HepG2 (cell line): ENCODE measurements at regions not wholly inside any gene's neighbourhood (a gene's known extent, or its start where the extent isn't known, plus 50 kb on each side); places are given as distances from the start of the nearest gene placed in this dataset.

Experiments
- ATAC-seq: fragments of 200-7000 bp; cut with Tn5 transposase; 3 replicates; pipeline ENCODE4 v1.9.1; 2020; ENCODE audit warnings: mild to moderate bottlenecking, moderate library complexity
- BruUV-seq: library from RNA; stranded (reverse); fragments of 400-500 nt; replicated peaks from 2 replicates; lab custom pipeline; 2021; lab: Mats Ljungman, UMichigan
- CTCF ChIA-PET: fragments of 300-600 bp; formaldehyde crosslinking; extraction: SDS; loops from one replicate; lab custom pipeline; 2021; ENCODE audit warnings: low total read pairs, inconsistent platforms, low intra/inter-chr PET ratio; lab: Yijun Ruan, JAX
- POLR2A ChIA-PET: fragments of 350-600 bp; sonication (Branson Sonifier 250); formaldehyde crosslinking; loops from one replicate; lab custom pipeline; 2020; ENCODE audit warnings: antibody characterized with exemption, inconsistent platforms; lab: Yijun Ruan, JAX
- DNase-seq: peaks from one replicate; pipeline ENCODE4 v3.0.0-alpha.2; 2015; ENCODE audit warnings: low spot score
- FAIRE-seq: peaks from 3 replicates; lab custom pipeline; 2011; peaks lifted over from hg19 to GRCh38; lab: Jason Lieb, UNC
- H2AFZ ChIP-seq: one replicate; pipeline ENCODE4 v1.6.1; 2011; ENCODE audit warnings: low read length, inconsistent platforms
- H3K27ac ChIP-seq: fragments of 300-600 bp; 3 replicates; pipeline ENCODE4 v1.8.0; 2011; ENCODE audit warnings: mixed run types, mild to moderate bottlenecking, mixed read lengths, low read length, inconsistent platforms; ENCODE audit not compliant: insufficient read depth; ENCODE audit errors: extremely low read length
- H3K27me3 ChIP-seq, 2 experiments: fragments of 200-600 bp in 1 of 2; 2 replicates in 1 of 2; 3 replicates in 1 of 2; pipeline versions ENCODE4 v1.6.0 to v1.8.0; 2011; ENCODE audit warnings: low read length in 2 of 2, mild to moderate bottlenecking in 2 of 2, moderate library complexity in 2 of 2, inconsistent platforms in 1 of 2; ENCODE audit not compliant: insufficient read depth in 2 of 2, control insufficient read depth in 1 of 2
- H3K36me3 ChIP-seq, 2 experiments: fragments of 200-600 bp in 1 of 2; replicated peaks in 1 of 2; 2 replicates in 1 of 2; 3 replicates in 1 of 2; pipeline versions ENCODE4 v1.5.1 to v1.8.0; 2011; ENCODE audit warnings: low read length in 2 of 2, inconsistent platforms in 1 of 2; ENCODE audit not compliant: insufficient read depth in 2 of 2, control insufficient read depth in 1 of 2
- H3K4me1 ChIP-seq: 2 replicates; pipeline ENCODE4 v1.5.1; 2012; ENCODE audit warnings: low read length, inconsistent platforms; ENCODE audit not compliant: insufficient read depth
- H3K4me2 ChIP-seq: 2 replicates; pipeline ENCODE4 v1.6.0; 2011; ENCODE audit warnings: low read depth, low read length, inconsistent platforms
- H3K4me3 ChIP-seq, 3 experiments: fragments of 200-600 bp in 1 of 3; sonication (generic), shearing (Covaris generic) in 1 of 3; replicated peaks in 1 of 3; 2 replicates each; pipeline ENCODE4 v1.5.1; 2011 to 2016; ENCODE audit warnings: low read length in 3 of 3, inconsistent platforms in 2 of 3, low read depth in 2 of 3, mild to moderate bottlenecking in 2 of 3, control low read depth in 1 of 3, mixed read lengths in 1 of 3; ENCODE audit not compliant: insufficient read depth in 1 of 3
- H3K79me2 ChIP-seq: one replicate; pipeline ENCODE4 v1.6.1; 2011; ENCODE audit warnings: low read length, inconsistent platforms; ENCODE audit not compliant: insufficient read depth
- H3K9ac ChIP-seq: 2 replicates; pipeline ENCODE4 v1.6.0; 2011; ENCODE audit warnings: mild to moderate bottlenecking, low read depth, low read length, inconsistent platforms; ENCODE audit not compliant: insufficient read depth
- H3K9me3 ChIP-seq: 2 replicates; pipeline ENCODE4 v1.5.1; 2012; ENCODE audit warnings: mild to moderate bottlenecking, low read length
- H4K20me1 ChIP-seq: 2 replicates; pipeline ENCODE4 v1.6.0; 2011; ENCODE audit warnings: inconsistent platforms, mild to moderate bottlenecking, low read length, moderate library complexity; ENCODE audit not compliant: insufficient read depth
- SETDB1 ChIP-seq: sonication (generic); formaldehyde crosslinking; IDR thresholded peaks from 2 replicates; pipeline ENCODE4 v1.5.1; 2020; ENCODE audit warnings: missing genetic modification reagents, mild to moderate bottlenecking, borderline replicate concordance
- ZBTB1 ChIP-seq: sonication (generic); formaldehyde crosslinking; IDR thresholded peaks from 2 replicates; pipeline ENCODE4 v1.4.0; 2020; ENCODE audit warnings: missing genetic modification reagents, borderline replicate concordance
- ZNF10 ChIP-seq: sonication (generic); formaldehyde crosslinking; IDR thresholded peaks from 2 replicates; pipeline ENCODE4 v1.4.0; 2020; ENCODE audit warnings: mild to moderate bottlenecking, low read depth, missing genetic modification reagents, borderline replicate concordance
- ZNF350 ChIP-seq: sonication (generic); formaldehyde crosslinking; IDR thresholded peaks from 2 replicates; pipeline ENCODE4 v1.4.0; 2020; ENCODE audit warnings: mild to moderate bottlenecking, low read depth, missing genetic modification reagents, borderline replicate concordance
- ZNF761 ChIP-seq: sonication (generic); formaldehyde crosslinking; conservative IDR thresholded peaks from 2 replicates; pipeline ENCODE4 v1.4.0; 2020; ENCODE audit warnings: mild to moderate bottlenecking, missing genetic modification reagents
- WGBS: methylation state at CpG from one replicate; pipeline ENCODE4 v1.1.6; 2017; ENCODE audit warnings: low lambda C conversion rate; 5-methylcytosine and 5-hydroxymethylcytosine counted together
- in situ Hi-C: cut with HindIII; loops from 2 replicates; pipeline ENCODE4 v1.10.0; 2017; ENCODE audit warnings: low pct_unique_long_range_greater_than_20kb; ENCODE audit not compliant: extremely low pct_ligation_motif_present
- intact Hi-C: fragments of 100-400 bp; cut with micrococcal nuclease; formaldehyde crosslinking; loops from one replicate; pipeline ENCODE4 v1.10.0; 2022; ENCODE audit not compliant: unreplicated experiment
- TF ChIP-seq, protein P1 (sequence below): sonication (generic); formaldehyde crosslinking; IDR thresholded peaks from 2 replicates; pipeline ENCODE4 v1.4.0; 2020; ENCODE audit warnings: mild to moderate bottlenecking, missing genetic modification reagents
- TF ChIP-seq, protein P2 (sequence below): sonication (generic); formaldehyde crosslinking; IDR thresholded peaks from 2 replicates; pipeline ENCODE4 v1.4.0; 2020; ENCODE audit warnings: mild to moderate bottlenecking, missing genetic modification reagents
- TF ChIP-seq, protein P3 (sequence below): sonication (generic); formaldehyde crosslinking; IDR thresholded peaks from 2 replicates; pipeline ENCODE4 v1.5.0; 2020; ENCODE audit warnings: missing genetic modification reagents
- TF ChIP-seq, protein P4 (sequence below): IDR thresholded peaks from 2 replicates; pipeline ENCODE4 v1.6.1; 2018; ENCODE audit warnings: missing genetic modification reagents
- TF ChIP-seq, protein P5 (sequence below): IDR thresholded peaks from 2 replicates; pipeline ENCODE4 v1.6.1; 2016; ENCODE audit warnings: mild to moderate bottlenecking, missing biosample characterization, missing genetic modification reagents

DNA sequence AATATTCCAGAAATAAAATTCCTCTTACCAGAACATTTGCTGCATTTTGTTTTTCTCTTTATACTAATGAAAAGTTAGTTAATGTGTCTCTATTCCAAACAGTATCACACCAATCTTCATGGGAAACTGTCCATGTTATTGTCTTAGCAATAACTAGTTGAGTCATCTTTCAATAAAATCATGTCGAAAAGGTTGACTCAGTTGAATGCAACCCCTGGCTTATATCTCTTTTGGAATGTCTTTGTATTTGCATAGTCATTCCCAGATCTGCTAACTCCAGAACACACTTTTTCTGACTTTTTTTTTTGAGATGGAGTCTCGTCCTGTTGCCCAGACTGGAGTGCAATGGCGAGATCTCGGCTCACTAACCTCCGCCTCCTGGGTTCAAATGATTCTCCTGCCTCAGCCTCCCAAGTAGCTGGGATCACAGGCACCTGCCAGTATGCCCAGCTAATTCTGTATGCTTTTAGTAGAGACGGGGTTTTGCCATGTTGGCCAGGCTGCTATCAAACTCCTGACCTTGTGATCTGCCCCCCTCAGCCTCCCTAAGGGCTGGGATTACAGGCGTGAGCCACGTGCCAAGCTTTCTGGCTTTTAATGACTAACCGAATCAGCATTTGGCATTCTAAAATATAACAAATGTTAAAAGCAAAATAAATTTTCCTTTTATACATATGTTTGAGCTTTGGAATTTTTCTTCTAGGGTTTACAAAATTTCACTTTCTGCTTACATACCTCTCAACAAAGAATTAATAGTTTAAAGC is 133.2 kb upstream of the GULP1 start (continued):
- TF ChIP-seq ZNF761 (CRISPR knock-in tag), result no peak
- TF ChIP-seq, protein P1, sequence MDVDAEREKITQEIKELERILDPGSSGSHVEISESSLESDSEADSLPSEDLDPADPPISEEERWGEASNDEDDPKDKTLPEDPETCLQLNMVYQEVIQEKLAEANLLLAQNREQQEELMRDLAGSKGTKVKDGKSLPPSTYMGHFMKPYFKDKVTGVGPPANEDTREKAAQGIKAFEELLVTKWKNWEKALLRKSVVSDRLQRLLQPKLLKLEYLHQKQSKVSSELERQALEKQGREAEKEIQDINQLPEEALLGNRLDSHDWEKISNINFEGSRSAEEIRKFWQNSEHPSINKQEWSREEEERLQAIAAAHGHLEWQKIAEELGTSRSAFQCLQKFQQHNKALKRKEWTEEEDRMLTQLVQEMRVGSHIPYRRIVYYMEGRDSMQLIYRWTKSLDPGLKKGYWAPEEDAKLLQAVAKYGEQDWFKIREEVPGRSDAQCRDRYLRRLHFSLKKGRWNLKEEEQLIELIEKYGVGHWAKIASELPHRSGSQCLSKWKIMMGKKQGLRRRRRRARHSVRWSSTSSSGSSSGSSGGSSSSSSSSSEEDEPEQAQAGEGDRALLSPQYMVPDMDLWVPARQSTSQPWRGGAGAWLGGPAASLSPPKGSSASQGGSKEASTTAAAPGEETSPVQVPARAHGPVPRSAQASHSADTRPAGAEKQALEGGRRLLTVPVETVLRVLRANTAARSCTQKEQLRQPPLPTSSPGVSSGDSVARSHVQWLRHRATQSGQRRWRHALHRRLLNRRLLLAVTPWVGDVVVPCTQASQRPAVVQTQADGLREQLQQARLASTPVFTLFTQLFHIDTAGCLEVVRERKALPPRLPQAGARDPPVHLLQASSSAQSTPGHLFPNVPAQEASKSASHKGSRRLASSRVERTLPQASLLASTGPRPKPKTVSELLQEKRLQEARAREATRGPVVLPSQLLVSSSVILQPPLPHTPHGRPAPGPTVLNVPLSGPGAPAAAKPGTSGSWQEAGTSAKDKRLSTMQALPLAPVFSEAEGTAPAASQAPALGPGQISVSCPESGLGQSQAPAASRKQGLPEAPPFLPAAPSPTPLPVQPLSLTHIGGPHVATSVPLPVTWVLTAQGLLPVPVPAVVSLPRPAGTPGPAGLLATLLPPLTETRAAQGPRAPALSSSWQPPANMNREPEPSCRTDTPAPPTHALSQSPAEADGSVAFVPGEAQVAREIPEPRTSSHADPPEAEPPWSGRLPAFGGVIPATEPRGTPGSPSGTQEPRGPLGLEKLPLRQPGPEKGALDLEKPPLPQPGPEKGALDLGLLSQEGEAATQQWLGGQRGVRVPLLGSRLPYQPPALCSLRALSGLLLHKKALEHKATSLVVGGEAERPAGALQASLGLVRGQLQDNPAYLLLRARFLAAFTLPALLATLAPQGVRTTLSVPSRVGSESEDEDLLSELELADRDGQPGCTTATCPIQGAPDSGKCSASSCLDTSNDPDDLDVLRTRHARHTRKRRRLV (CRISPR knock-in tag), result no peak

DNA sequence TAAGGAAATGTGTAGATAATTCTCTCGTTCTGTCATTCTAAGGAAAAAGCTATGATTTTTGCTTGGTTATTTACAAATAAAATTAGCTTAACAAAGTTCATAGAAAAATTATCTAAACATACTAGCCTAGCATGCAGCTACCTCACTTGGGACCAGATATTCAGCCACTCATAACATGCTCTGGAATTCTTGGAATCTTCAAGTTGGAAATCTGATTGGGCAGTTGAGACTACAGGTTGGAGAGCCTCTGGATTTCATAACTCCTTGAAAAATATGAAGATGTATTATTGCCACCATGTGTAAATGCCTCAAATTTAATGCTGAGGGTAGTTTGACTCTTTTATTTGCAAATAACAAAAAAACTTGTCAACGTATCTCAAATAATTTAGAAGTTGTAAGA is 132.2 kb upstream of the GULP1 start:
- Histone ChIP-seq H3K4me2 (no peak overlapping the region), H3K79me2 (no peaks in the 10 kb centered on the region), H3K9me3 (no peaks in the 10 kb centered on the region), H3K27ac (no peak overlapping the region), H3K4me3 (no peak overlapping the region), H3K27me3 (no peaks in the 10 kb centered on the region), H2AFZ (no peak overlapping the region), H3K36me3 (no peaks in the 10 kb centered on the region), H3K9ac (no peak overlapping the region), H4K20me1 (no peaks in the 10 kb centered on the region), H3K4me1 (no peaks in the 10 kb centered on the region)
- WGBS, result under 1% methylated on average over 2 of the region's 2 CpGs
- in situ Hi-C loops (no loop called here), intact Hi-C loops (no loop called here)
- DNase-seq (no peak), FAIRE-seq (no peak), ATAC-seq (no peak)
- no TSS peak for BruUV-seq
- POLR2A ChIA-PET, result no interaction called here
- CTCF ChIA-PET, result no interaction called here
- TF ChIP-seq, protein P2, sequence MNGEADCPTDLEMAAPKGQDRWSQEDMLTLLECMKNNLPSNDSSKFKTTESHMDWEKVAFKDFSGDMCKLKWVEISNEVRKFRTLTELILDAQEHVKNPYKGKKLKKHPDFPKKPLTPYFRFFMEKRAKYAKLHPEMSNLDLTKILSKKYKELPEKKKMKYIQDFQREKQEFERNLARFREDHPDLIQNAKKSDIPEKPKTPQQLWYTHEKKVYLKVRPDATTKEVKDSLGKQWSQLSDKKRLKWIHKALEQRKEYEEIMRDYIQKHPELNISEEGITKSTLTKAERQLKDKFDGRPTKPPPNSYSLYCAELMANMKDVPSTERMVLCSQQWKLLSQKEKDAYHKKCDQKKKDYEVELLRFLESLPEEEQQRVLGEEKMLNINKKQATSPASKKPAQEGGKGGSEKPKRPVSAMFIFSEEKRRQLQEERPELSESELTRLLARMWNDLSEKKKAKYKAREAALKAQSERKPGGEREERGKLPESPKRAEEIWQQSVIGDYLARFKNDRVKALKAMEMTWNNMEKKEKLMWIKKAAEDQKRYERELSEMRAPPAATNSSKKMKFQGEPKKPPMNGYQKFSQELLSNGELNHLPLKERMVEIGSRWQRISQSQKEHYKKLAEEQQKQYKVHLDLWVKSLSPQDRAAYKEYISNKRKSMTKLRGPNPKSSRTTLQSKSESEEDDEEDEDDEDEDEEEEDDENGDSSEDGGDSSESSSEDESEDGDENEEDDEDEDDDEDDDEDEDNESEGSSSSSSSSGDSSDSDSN, result no peak
- TF ChIP-seq, protein P3, sequence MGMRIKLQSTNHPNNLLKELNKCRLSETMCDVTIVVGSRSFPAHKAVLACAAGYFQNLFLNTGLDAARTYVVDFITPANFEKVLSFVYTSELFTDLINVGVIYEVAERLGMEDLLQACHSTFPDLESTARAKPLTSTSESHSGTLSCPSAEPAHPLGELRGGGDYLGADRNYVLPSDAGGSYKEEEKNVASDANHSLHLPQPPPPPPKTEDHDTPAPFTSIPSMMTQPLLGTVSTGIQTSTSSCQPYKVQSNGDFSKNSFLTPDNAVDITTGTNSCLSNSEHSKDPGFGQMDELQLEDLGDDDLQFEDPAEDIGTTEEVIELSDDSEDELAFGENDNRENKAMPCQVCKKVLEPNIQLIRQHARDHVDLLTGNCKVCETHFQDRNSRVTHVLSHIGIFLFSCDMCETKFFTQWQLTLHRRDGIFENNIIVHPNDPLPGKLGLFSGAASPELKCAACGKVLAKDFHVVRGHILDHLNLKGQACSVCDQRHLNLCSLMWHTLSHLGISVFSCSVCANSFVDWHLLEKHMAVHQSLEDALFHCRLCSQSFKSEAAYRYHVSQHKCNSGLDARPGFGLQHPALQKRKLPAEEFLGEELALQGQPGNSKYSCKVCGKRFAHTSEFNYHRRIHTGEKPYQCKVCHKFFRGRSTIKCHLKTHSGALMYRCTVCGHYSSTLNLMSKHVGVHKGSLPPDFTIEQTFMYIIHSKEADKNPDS, result no peak
- TF ChIP-seq, protein P4, sequence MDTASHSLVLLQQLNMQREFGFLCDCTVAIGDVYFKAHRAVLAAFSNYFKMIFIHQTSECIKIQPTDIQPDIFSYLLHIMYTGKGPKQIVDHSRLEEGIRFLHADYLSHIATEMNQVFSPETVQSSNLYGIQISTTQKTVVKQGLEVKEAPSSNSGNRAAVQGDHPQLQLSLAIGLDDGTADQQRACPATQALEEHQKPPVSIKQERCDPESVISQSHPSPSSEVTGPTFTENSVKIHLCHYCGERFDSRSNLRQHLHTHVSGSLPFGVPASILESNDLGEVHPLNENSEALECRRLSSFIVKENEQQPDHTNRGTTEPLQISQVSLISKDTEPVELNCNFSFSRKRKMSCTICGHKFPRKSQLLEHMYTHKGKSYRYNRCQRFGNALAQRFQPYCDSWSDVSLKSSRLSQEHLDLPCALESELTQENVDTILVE (CRISPR knock-in tag), result no peak
- TF ChIP-seq ZBTB1 (CRISPR knock-in tag) (no peak), SETDB1 (CRISPR knock-in tag) (no peak), ZNF350 (CRISPR knock-in tag) (no peak), ZNF10 (no peak)
- TF ChIP-seq, protein P5, sequence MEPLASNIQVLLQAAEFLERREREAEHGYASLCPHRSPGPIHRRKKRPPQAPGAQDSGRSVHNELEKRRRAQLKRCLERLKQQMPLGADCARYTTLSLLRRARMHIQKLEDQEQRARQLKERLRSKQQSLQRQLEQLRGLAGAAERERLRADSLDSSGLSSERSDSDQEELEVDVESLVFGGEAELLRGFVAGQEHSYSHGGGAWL (CRISPR knock-in tag), result no peak
